ENCODE measurements at regions not wholly inside any gene's neighbourhood (a gene's known extent, or its start where the extent isn't known, plus 50 kb on each side); places are given as distances from the start of the nearest gene placed in this dataset.

- Histone ChIP-seq H3K4me1 (no peaks in the 10 kb centered on the region), H3K27ac (no peak overlapping the region), H3K27me3 (no peaks in the 10 kb centered on the region), H3K4me3 (no peak overlapping the region), H3K36me3 (no peaks in the 10 kb centered on the region), H3K9me3 (no peaks in the 10 kb centered on the region)
- in situ Hi-C loops (cut with MboI; ENCODE audit: low pct_ligation_motif_present in 1 of 4, low pct_unique_long_range_greater_than_20kb in 1 of 4, low sequenced_read_pairs in 3 of 4), result no loop called here
- TF ChIP-seq EP300 (IDR thresholded peaks at IDR 0.05; ENCODE audit: low read depth), result no peak
- TF ChIP-seq POLR2AphosphoS5 (IDR thresholded peaks at IDR 0.05), result no peak
- no peak for TF ChIP-seq CTCF (IDR thresholded peaks at IDR 0.05)
- no peak for TF ChIP-seq POLR2A (IDR thresholded peaks at IDR 0.05)
- DNase-seq, result no peak
- intact Hi-C loops (cut with DNase I; ENCODE audit: low total_unique reads), result no loop called here
- WGBS, 2 donors (ENCODE audit: low coverage in 1 of 2), result 86% methylated on average over 22 of the region's 22 CpGs; no CpG with 5 or more reads in 1 of the 2 donors
Observed at GRCh38 chr18:78561757-78562510, 417.7 kb upstream of the SALL3 start.

GRCh38 chr18:78562531-78562961 lies 417.1 kb upstream of the SALL3 start:
- intact Hi-C loops (cut with DNase I; ENCODE audit: low total_unique reads), result no loop called here

GRCh38 chr18:78563110-78563509 lies 416.5 kb upstream of the SALL3 start:
- H3K36me3 ChIP-seq, result no peaks in the 10 kb centered on the region
- TF ChIP-seq POLR2AphosphoS5 (IDR thresholded peaks at IDR 0.05) (no peak), EP300 (IDR thresholded peaks at IDR 0.05; ENCODE audit: low read depth) (no peak), CTCF (IDR thresholded peaks at IDR 0.05) (no peak), POLR2A (IDR thresholded peaks at IDR 0.05) (no peak)
- no peaks in the 10 kb centered on the region for H3K4me1 ChIP-seq
- H3K9me3 ChIP-seq, result no peaks in the 10 kb centered on the region
- H3K27ac ChIP-seq, result no peak overlapping the region
- no peaks in the 10 kb centered on the region for H3K27me3 ChIP-seq
- no peak overlapping the region for H3K4me3 ChIP-seq
- DNase-seq, result no peak
- intact Hi-C loops (cut with DNase I; ENCODE audit: low total_unique reads), result no loop called here
- in situ Hi-C loops (cut with MboI; ENCODE audit: low pct_ligation_motif_present in 1 of 4, low pct_unique_long_range_greater_than_20kb in 1 of 4, low sequenced_read_pairs in 3 of 4), result no loop called here
- WGBS, 2 donors (ENCODE audit: low coverage in 1 of 2), result 86 to 87% methylated on average over 4 to 15 of the region's 15 CpGs

More at GRCh38 chr18:78562531-78562961, 417.1 kb upstream of the SALL3 start:
- Histone ChIP-seq H3K27me3 (no peaks in the 10 kb centered on the region), H3K4me3 (no peak overlapping the region), H3K27ac (no peak overlapping the region), H3K9me3 (no peaks in the 10 kb centered on the region), H3K36me3 (no peaks in the 10 kb centered on the region), H3K4me1 (no peaks in the 10 kb centered on the region)
- in situ Hi-C loops (cut with MboI; ENCODE audit: low pct_ligation_motif_present in 1 of 4, low pct_unique_long_range_greater_than_20kb in 1 of 4, low sequenced_read_pairs in 3 of 4), result no loop called here
- 80 to 91% methylated on average over 1 to 35 of the region's 35 CpGs for WGBS, 2 donors (ENCODE audit: low coverage in 1 of 2)
- no peak for DNase-seq
- TF ChIP-seq POLR2A (IDR thresholded peaks at IDR 0.05), result no peak
- TF ChIP-seq POLR2AphosphoS5 (IDR thresholded peaks at IDR 0.05), result no peak
- no peak for TF ChIP-seq CTCF (IDR thresholded peaks at IDR 0.05)
- no peak for TF ChIP-seq EP300 (IDR thresholded peaks at IDR 0.05; ENCODE audit: low read depth)

GRCh38 chr18:78564030-78564429 lies 415.6 kb upstream of the SALL3 start:
- TF ChIP-seq CTCF (IDR thresholded peaks at IDR 0.05), result no peak
- TF ChIP-seq EP300 (IDR thresholded peaks at IDR 0.05; ENCODE audit: low read depth), result no peak
- TF ChIP-seq POLR2AphosphoS5 (IDR thresholded peaks at IDR 0.05), result no peak
- no peak for TF ChIP-seq POLR2A (IDR thresholded peaks at IDR 0.05)
- Histone ChIP-seq H3K9me3 (peaks cover 0 to 5% of the 10 kb centered on the region in 2 donors), H3K36me3 (no peaks in the 10 kb centered on the region), H3K27ac (no peak overlapping the region), H3K4me3 (no peak overlapping the region), H3K4me1 (no peaks in the 10 kb centered on the region), H3K27me3 (no peaks in the 10 kb centered on the region)
- in situ Hi-C loops (cut with MboI; ENCODE audit: low pct_ligation_motif_present in 1 of 4, low pct_unique_long_range_greater_than_20kb in 1 of 4, low sequenced_read_pairs in 3 of 4), result no loop called here
- WGBS, 2 donors (ENCODE audit: low coverage in 1 of 2), result 76 to 80% methylated on average over 3 to 6 of the region's 7 CpGs
- intact Hi-C loops (cut with DNase I; ENCODE audit: low total_unique reads), result no loop called here
- DNase-seq, result no peak
